K562 (cell line): ENCODE measurements at regions not wholly inside any gene's neighbourhood (a gene's known extent, or its start where the extent isn't known, plus 50 kb on each side); places are given as distances from the start of the nearest gene placed in this dataset.

Experiments used
- ATAC-seq: fragments of 200-7000 bp; cut with Tn5 transposase; 3 replicates; pipeline ENCODE4 v1.9.1; 2020; ENCODE audit warnings: moderate library complexity
- BruUV-seq: library from RNA; stranded (reverse); fragments of 400-500 nt; replicated peaks from 2 replicates; lab custom pipeline; 2021; lab: Mats Ljungman, UMichigan
- CTCF ChIA-PET: fragments of 300-600 bp; formaldehyde crosslinking; extraction: SDS; loops from one replicate; lab custom pipeline; 2021; ENCODE audit warnings: low intra/inter-chr PET ratio; lab: Yijun Ruan, JAX
- POLR2A ChIA-PET: fragments of 300-600, 350-650 bp; sonication (Branson Sonifier 250); formaldehyde crosslinking; extraction: SDS; loops from one replicate; lab custom pipeline; 2021; ENCODE audit warnings: antibody characterized with exemption, inconsistent platforms; lab: Yijun Ruan, JAX
- DNase-seq, 4 experiments: peaks; one replicate each; pipeline versions ENCODE4 v3.0.0 to v3.0.0-alpha.2; 2011 to 2018; ENCODE audit warnings: low spot score in 3 of 4, mixed read lengths in 3 of 4; ENCODE audit errors: extremely low read depth in 1 of 4
- FAIRE-seq: peaks from 2 replicates; lab custom pipeline; 2011; peaks lifted over from hg19 to GRCh38; lab: Jason Lieb, UNC
- H2AFZ ChIP-seq: 2 replicates; pipeline ENCODE4 v1.6.0; 2011; ENCODE audit warnings: low read depth, low read length, control low read depth, inconsistent platforms
- H3K27ac ChIP-seq: fragments of 200-600 bp; 3 replicates; pipeline ENCODE4 v1.8.0; 2011; ENCODE audit warnings: low read depth, mild to moderate bottlenecking, control low read depth, inconsistent platforms, low read length, moderate library complexity, mixed read lengths; ENCODE audit errors: extremely low read depth
- H3K27me3 ChIP-seq, 2 experiments: fragments of 300-600 bp in 1 of 2; 2 replicates in 1 of 2; 3 replicates in 1 of 2; pipeline versions ENCODE4 v1.6.0 to v1.8.0; 2011; ENCODE audit warnings: inconsistent platforms in 2 of 2, low read length in 2 of 2, mild to moderate bottlenecking in 1 of 2, mixed read lengths in 1 of 2, moderate library complexity in 1 of 2; ENCODE audit not compliant: control insufficient read depth in 2 of 2, insufficient read depth in 2 of 2
- H3K36me3 ChIP-seq: fragments of 300-600 bp; 3 replicates; pipeline ENCODE4 v1.8.0; 2011; ENCODE audit warnings: mild to moderate bottlenecking, low read length, inconsistent platforms; ENCODE audit not compliant: control insufficient read depth, insufficient read depth
- H3K4me1 ChIP-seq, 2 experiments: fragments of 200-600 bp in 1 of 2; replicated peaks in 1 of 2; 2 replicates in 1 of 2; 3 replicates in 1 of 2; pipeline versions ENCODE4 v1.5.1 to v1.8.0; 2011; ENCODE audit warnings: inconsistent platforms in 2 of 2, low read length in 2 of 2, mild to moderate bottlenecking in 1 of 2, mixed read lengths in 1 of 2, moderate library complexity in 1 of 2; ENCODE audit not compliant: control insufficient read depth in 2 of 2, insufficient read depth in 2 of 2
- H3K4me2 ChIP-seq: 2 replicates; pipeline ENCODE4 v1.6.1; 2011; ENCODE audit warnings: low read length, control low read depth, inconsistent platforms, mixed read lengths; ENCODE audit not compliant: insufficient read depth
- H3K4me3 ChIP-seq: fragments of 200-600 bp; sonication (generic), shearing (Covaris generic); 2 replicates; pipeline ENCODE4 v1.5.1; 2016; ENCODE audit warnings: control low read depth, inconsistent platforms
- H3K79me2 ChIP-seq: fragments of 200-600 bp; 3 replicates; pipeline ENCODE4 v1.8.0; 2011; ENCODE audit warnings: low read length, inconsistent platforms; ENCODE audit not compliant: control insufficient read depth, insufficient read depth
- H3K9ac ChIP-seq, 2 experiments: 2 replicates each; pipeline versions ENCODE4 v1.6.0 to v1.6.1; 2011; ENCODE audit warnings: low read depth in 2 of 2, low read length in 2 of 2, control low read depth in 1 of 2, inconsistent platforms in 1 of 2, mild to moderate bottlenecking in 1 of 2, mixed read lengths in 1 of 2; ENCODE audit not compliant: insufficient read depth in 1 of 2
- H3K9me1 ChIP-seq: one replicate; pipeline ENCODE4 v1.6.0; 2011; ENCODE audit warnings: inconsistent platforms, mild to moderate bottlenecking, low read length, moderate library complexity; ENCODE audit not compliant: control insufficient read depth, insufficient read depth
- H3K9me3 ChIP-seq: replicated peaks from 2 replicates; pipeline ENCODE4 v1.5.1; 2011; ENCODE audit warnings: low read depth, low read length, inconsistent platforms; ENCODE audit not compliant: control insufficient read depth, insufficient read depth
- H4K20me1 ChIP-seq: replicated peaks from 2 replicates; pipeline ENCODE4 v1.6.1; 2011; ENCODE audit warnings: low read length, inconsistent platforms, mixed read lengths; ENCODE audit not compliant: control insufficient read depth, insufficient read depth
- CAMTA2 ChIP-seq: fragments of 250-450 bp; sonication (Bioruptor Pico); conservative IDR thresholded peaks from 2 replicates; pipeline ENCODE4 v1.5.1; 2022
- HDAC3 ChIP-seq: fragments of 450-650 bp; IDR thresholded peaks from 2 replicates; pipeline ENCODE4 v1.6.1; 2018; ENCODE audit warnings: borderline replicate concordance, mild to moderate bottlenecking, moderate library complexity; ENCODE audit not compliant: partially characterized antibody
- HNRNPL ChIP-seq: fragments of 200-400 bp; formaldehyde crosslinking; IDR thresholded peaks from 2 replicates; pipeline ENCODE4 v1.6.1; 2017; ENCODE audit warnings: low read depth, mild to moderate bottlenecking, low read length
- ILK ChIP-seq: fragments of 450-650 bp; IDR thresholded peaks from 2 replicates; pipeline ENCODE4 v1.6.1; 2016; ENCODE audit warnings: missing genetic modification characterization, low read depth, mild to moderate bottlenecking, missing compliant biosample characterization, moderate library complexity, borderline replicate concordance
- MED1 ChIP-seq: sonication (generic); formaldehyde crosslinking; IDR thresholded peaks from 2 replicates; pipeline ENCODE4 v1.8.1; 2023; ENCODE audit warnings: missing genetic modification reagents, borderline replicate concordance
- NCOR1 ChIP-seq: fragments of 450-650 bp; IDR thresholded peaks from 2 replicates; pipeline ENCODE4 v1.6.1; 2016; ENCODE audit warnings: mild to moderate bottlenecking, moderate library complexity
- SP2 ChIP-seq: IDR thresholded peaks from 2 replicates; pipeline ENCODE4 v1.6.1; 2011; ENCODE audit warnings: mild to moderate bottlenecking, low read depth, low read length, moderate library complexity; ENCODE audit not compliant: poor library complexity, severe bottlenecking; ENCODE audit errors: extremely low read depth
- TAF9B ChIP-seq: fragments of 450-650 bp; IDR thresholded peaks from 2 replicates; pipeline ENCODE4 v1.6.1; 2018; ENCODE audit warnings: mild to moderate bottlenecking; ENCODE audit not compliant: partially characterized antibody
- ZNF12 ChIP-seq: sonication (generic); formaldehyde crosslinking; IDR thresholded peaks from 2 replicates; pipeline ENCODE4 v1.4.0; 2020; ENCODE audit warnings: mild to moderate bottlenecking, missing genetic modification reagents
- ZNF143 ChIP-seq: sonication (generic); formaldehyde crosslinking; IDR thresholded peaks from 2 replicates; pipeline ENCODE4 v1.9.0; 2022; ENCODE audit warnings: mild to moderate bottlenecking, missing genetic modification reagents
- ZNF23 ChIP-seq: fragments of 250-450 bp; sonication (Bioruptor Pico); IDR thresholded peaks from 2 replicates; pipeline ENCODE4 v1.4.0; 2020; ENCODE audit warnings: mild to moderate bottlenecking
- WGBS: fragments of 100-300 bp; shearing (Covaris generic); methylation state at CpG from one replicate; pipeline ENCODE4 v1.1.6; 2016; ENCODE audit warnings: low coverage, mixed read lengths; ENCODE audit not compliant: insufficient coverage; ENCODE audit errors: missing lambda C conversion rate; 5-methylcytosine and 5-hydroxymethylcytosine counted together
- in situ Hi-C: fragments of 300-500 bp; cut with MboI; formaldehyde crosslinking; loops from 4 replicates; pipeline ENCODE4 v1.15.0; 2018; ENCODE audit warnings: inconsistent platforms, mixed read lengths
- intact Hi-C: fragments of 100-400 bp; cut with micrococcal nuclease; formaldehyde crosslinking; loops from 2 replicates; pipeline ENCODE4 v1.14.2; 2022
- TF ChIP-seq, protein P1 (sequence below): sonication (generic); formaldehyde crosslinking; IDR thresholded peaks from 2 replicates; pipeline ENCODE4 v1.4.0; 2020; ENCODE audit warnings: mild to moderate bottlenecking, missing genetic modification reagents
- TF ChIP-seq, protein P2 (sequence below): sonication (generic); formaldehyde crosslinking; IDR thresholded peaks from 2 replicates; pipeline ENCODE4 v1.5.0; 2020; ENCODE audit warnings: missing genetic modification reagents
- TF ChIP-seq, protein P3 (sequence below): fragments of 250-450 bp; sonication (Bioruptor Pico); IDR thresholded peaks from 2 replicates; pipeline ENCODE4 v1.4.0; 2020; ENCODE audit warnings: borderline replicate concordance

DNA sequence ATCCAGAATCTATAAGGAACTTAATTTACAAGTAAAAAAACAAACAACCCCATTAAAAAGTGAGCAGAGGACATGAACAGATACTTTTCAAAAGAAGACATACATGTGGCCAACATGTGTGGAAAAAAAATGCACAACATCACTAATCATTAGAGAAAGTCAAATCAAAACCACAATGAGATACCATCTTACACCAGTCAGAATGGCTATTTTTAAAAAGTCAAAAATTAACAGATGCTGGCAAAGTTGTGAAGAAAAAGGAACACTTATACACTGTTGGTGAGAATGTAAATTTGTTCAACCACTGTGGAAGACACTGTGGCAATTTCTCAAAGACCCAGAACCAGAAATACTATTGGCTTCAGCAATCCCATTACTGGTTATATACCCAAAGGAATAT, 830.0 kb upstream of the ALCAM start:
- no peaks in the 10 kb centered on the region for H3K79me2 ChIP-seq
- H3K27me3 ChIP-seq: no peaks in the 10 kb centered on the region
- in situ Hi-C loops (no loop called here), intact Hi-C loops (no loop called here)
- H3K9me3 ChIP-seq: no peaks in the 10 kb centered on the region
- no peak overlapping the region for H3K4me3 ChIP-seq
- H3K27ac ChIP-seq: no peak overlapping the region
- no peaks in the 10 kb centered on the region for H4K20me1 ChIP-seq
- no peak for ATAC-seq
- ChIA-PET POLR2A (no interaction called here), CTCF (no interaction called here)
- H3K4me2 ChIP-seq: no peak overlapping the region
- no peaks in the 10 kb centered on the region for H3K9me1 ChIP-seq
- no peak overlapping the region for H3K9ac ChIP-seq
- no peaks in the 10 kb centered on the region for H3K36me3 ChIP-seq
- DNase-seq: no peak
- TF ChIP-seq ZNF12 (CRISPR knock-in tag) (no peak), ILK (tag) (no peak)
- no TSS peak for BruUV-seq
- no peak overlapping the region for H2AFZ ChIP-seq
- no peak for FAIRE-seq
- H3K4me1 ChIP-seq: no peaks in the 10 kb centered on the region

DNA sequence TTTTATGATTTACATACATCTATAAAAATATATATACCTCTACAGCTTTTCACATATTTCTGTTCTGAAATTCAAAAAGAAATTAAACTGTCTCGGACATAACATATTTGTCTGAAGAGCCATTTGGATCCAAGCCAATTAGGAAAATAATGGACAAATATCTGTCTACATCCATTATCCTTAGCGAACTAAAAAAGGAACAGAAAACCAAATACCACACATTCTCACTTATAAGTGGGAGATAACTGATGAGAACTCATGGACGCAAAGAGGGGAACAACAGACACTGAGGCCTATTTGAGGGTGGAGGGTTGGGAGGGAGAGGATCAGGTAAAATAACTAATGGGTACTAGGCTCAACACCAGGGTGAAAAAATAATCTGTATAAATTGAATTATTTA, 829.4 kb upstream of the ALCAM start:
- intact Hi-C loops (no loop called here), in situ Hi-C loops (no loop called here)
- no peaks in the 10 kb centered on the region for H3K4me1 ChIP-seq
- ATAC-seq: no peak
- no peaks in the 10 kb centered on the region for H3K79me2 ChIP-seq
- ChIA-PET POLR2A (no interaction called here), CTCF (no interaction called here)
- no peak overlapping the region for H3K27ac ChIP-seq
- no TSS peak for BruUV-seq
- no peak overlapping the region for H3K4me2 ChIP-seq
- whole genome bisulfite sequencing: 5% methylated on average over 3 of the region's 3 CpGs
- no peaks in the 10 kb centered on the region for H3K9me3 ChIP-seq
- no peak overlapping the region for H3K4me3 ChIP-seq
- no peaks in the 10 kb centered on the region for H4K20me1 ChIP-seq
- H3K36me3 ChIP-seq: no peaks in the 10 kb centered on the region
- no peak overlapping the region for H3K9ac ChIP-seq
- no peaks in the 10 kb centered on the region for H3K9me1 ChIP-seq
- DNase-seq: no peak
- no peaks in the 10 kb centered on the region for H3K27me3 ChIP-seq
- no peak overlapping the region for H2AFZ ChIP-seq
- no peak for FAIRE-seq
- TF ChIP-seq, protein P1, sequence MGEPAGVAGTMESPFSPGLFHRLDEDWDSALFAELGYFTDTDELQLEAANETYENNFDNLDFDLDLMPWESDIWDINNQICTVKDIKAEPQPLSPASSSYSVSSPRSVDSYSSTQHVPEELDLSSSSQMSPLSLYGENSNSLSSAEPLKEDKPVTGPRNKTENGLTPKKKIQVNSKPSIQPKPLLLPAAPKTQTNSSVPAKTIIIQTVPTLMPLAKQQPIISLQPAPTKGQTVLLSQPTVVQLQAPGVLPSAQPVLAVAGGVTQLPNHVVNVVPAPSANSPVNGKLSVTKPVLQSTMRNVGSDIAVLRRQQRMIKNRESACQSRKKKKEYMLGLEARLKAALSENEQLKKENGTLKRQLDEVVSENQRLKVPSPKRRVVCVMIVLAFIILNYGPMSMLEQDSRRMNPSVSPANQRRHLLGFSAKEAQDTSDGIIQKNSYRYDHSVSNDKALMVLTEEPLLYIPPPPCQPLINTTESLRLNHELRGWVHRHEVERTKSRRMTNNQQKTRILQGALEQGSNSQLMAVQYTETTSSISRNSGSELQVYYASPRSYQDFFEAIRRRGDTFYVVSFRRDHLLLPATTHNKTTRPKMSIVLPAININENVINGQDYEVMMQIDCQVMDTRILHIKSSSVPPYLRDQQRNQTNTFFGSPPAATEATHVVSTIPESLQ (CRISPR knock-in tag): no peak
- TF ChIP-seq ZNF143 (CRISPR knock-in tag) (no peak), TAF9B (no peak), MED1 (CRISPR knock-in tag) (no peak), NCOR1 (no peak), CAMTA2 (CRISPR knock-in tag) (no peak), HNRNPL (no peak), SP2 (no peak), HDAC3 (no peak), ZNF23 (no peak)
- TF ChIP-seq, protein P2, sequence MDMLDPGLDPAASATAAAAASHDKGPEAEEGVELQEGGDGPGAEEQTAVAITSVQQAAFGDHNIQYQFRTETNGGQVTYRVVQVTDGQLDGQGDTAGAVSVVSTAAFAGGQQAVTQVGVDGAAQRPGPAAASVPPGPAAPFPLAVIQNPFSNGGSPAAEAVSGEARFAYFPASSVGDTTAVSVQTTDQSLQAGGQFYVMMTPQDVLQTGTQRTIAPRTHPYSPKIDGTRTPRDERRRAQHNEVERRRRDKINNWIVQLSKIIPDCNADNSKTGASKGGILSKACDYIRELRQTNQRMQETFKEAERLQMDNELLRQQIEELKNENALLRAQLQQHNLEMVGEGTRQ: no peak
- TF ChIP-seq, protein P3, sequence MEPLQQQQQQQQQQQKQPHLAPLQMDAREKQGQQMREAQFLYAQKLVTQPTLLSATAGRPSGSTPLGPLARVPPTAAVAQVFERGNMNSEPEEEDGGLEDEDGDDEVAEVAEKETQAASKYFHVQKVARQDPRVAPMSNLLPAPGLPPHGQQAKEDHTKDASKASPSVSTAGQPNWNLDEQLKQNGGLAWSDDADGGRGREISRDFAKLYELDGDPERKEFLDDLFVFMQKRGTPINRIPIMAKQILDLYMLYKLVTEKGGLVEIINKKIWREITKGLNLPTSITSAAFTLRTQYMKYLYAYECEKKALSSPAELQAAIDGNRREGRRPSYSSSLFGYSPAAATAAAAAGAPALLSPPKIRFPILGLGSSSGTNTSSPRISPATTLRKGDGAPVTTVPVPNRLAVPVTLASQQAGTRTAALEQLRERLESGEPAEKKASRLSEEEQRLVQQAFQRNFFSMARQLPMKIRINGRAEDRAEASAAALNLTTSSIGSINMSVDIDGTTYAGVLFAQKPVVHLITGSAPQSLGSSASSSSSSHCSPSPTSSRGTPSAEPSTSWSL (CRISPR knock-in tag): no peak
